K562 (cell line): ENCODE measurements at regions not wholly inside any gene's neighbourhood (a gene's known extent, or its start where the extent isn't known, plus 50 kb on each side); places are given as distances from the start of the nearest gene placed in this dataset.

Experiments used
- ATAC-seq: fragments of 200-7000 bp; cut with Tn5 transposase; 3 replicates; pipeline ENCODE4 v1.9.1; 2020; ENCODE audit warnings: moderate library complexity
- BruUV-seq: library from RNA; stranded (reverse); fragments of 400-500 nt; replicated peaks from 2 replicates; lab custom pipeline; 2021; lab: Mats Ljungman, UMichigan
- CTCF ChIA-PET: fragments of 300-600 bp; formaldehyde crosslinking; extraction: SDS; loops from one replicate; lab custom pipeline; 2021; ENCODE audit warnings: low intra/inter-chr PET ratio; lab: Yijun Ruan, JAX
- POLR2A ChIA-PET: fragments of 300-600, 350-650 bp; sonication (Branson Sonifier 250); formaldehyde crosslinking; extraction: SDS; loops from one replicate; lab custom pipeline; 2021; ENCODE audit warnings: antibody characterized with exemption, inconsistent platforms; lab: Yijun Ruan, JAX
- DNase-seq, 4 experiments: peaks; one replicate each; pipeline versions ENCODE4 v3.0.0 to v3.0.0-alpha.2; 2011 to 2018; ENCODE audit warnings: low spot score in 3 of 4, mixed read lengths in 3 of 4; ENCODE audit errors: extremely low read depth in 1 of 4
- FAIRE-seq: peaks from 2 replicates; lab custom pipeline; 2011; peaks lifted over from hg19 to GRCh38; lab: Jason Lieb, UNC
- H2AFZ ChIP-seq: 2 replicates; pipeline ENCODE4 v1.6.0; 2011; ENCODE audit warnings: low read depth, low read length, control low read depth, inconsistent platforms
- H3K27ac ChIP-seq: fragments of 200-600 bp; 3 replicates; pipeline ENCODE4 v1.8.0; 2011; ENCODE audit warnings: low read depth, mild to moderate bottlenecking, control low read depth, inconsistent platforms, low read length, moderate library complexity, mixed read lengths; ENCODE audit errors: extremely low read depth
- H3K27me3 ChIP-seq, 2 experiments: fragments of 300-600 bp in 1 of 2; 2 replicates in 1 of 2; 3 replicates in 1 of 2; pipeline versions ENCODE4 v1.6.0 to v1.8.0; 2011; ENCODE audit warnings: inconsistent platforms in 2 of 2, low read length in 2 of 2, mild to moderate bottlenecking in 1 of 2, mixed read lengths in 1 of 2, moderate library complexity in 1 of 2; ENCODE audit not compliant: control insufficient read depth in 2 of 2, insufficient read depth in 2 of 2
- H3K36me3 ChIP-seq: fragments of 300-600 bp; 3 replicates; pipeline ENCODE4 v1.8.0; 2011; ENCODE audit warnings: mild to moderate bottlenecking, low read length, inconsistent platforms; ENCODE audit not compliant: control insufficient read depth, insufficient read depth
- H3K4me1 ChIP-seq, 2 experiments: fragments of 200-600 bp in 1 of 2; replicated peaks in 1 of 2; 2 replicates in 1 of 2; 3 replicates in 1 of 2; pipeline versions ENCODE4 v1.5.1 to v1.8.0; 2011; ENCODE audit warnings: inconsistent platforms in 2 of 2, low read length in 2 of 2, mild to moderate bottlenecking in 1 of 2, mixed read lengths in 1 of 2, moderate library complexity in 1 of 2; ENCODE audit not compliant: control insufficient read depth in 2 of 2, insufficient read depth in 2 of 2
- H3K4me2 ChIP-seq: 2 replicates; pipeline ENCODE4 v1.6.1; 2011; ENCODE audit warnings: low read length, control low read depth, inconsistent platforms, mixed read lengths; ENCODE audit not compliant: insufficient read depth
- H3K4me3 ChIP-seq: fragments of 200-600 bp; sonication (generic), shearing (Covaris generic); 2 replicates; pipeline ENCODE4 v1.5.1; 2016; ENCODE audit warnings: control low read depth, inconsistent platforms
- H3K79me2 ChIP-seq: fragments of 200-600 bp; 3 replicates; pipeline ENCODE4 v1.8.0; 2011; ENCODE audit warnings: low read length, inconsistent platforms; ENCODE audit not compliant: control insufficient read depth, insufficient read depth
- H3K9ac ChIP-seq, 2 experiments: 2 replicates each; pipeline versions ENCODE4 v1.6.0 to v1.6.1; 2011; ENCODE audit warnings: low read depth in 2 of 2, low read length in 2 of 2, control low read depth in 1 of 2, inconsistent platforms in 1 of 2, mild to moderate bottlenecking in 1 of 2, mixed read lengths in 1 of 2; ENCODE audit not compliant: insufficient read depth in 1 of 2
- H3K9me1 ChIP-seq: one replicate; pipeline ENCODE4 v1.6.0; 2011; ENCODE audit warnings: inconsistent platforms, mild to moderate bottlenecking, low read length, moderate library complexity; ENCODE audit not compliant: control insufficient read depth, insufficient read depth
- H3K9me3 ChIP-seq: replicated peaks from 2 replicates; pipeline ENCODE4 v1.5.1; 2011; ENCODE audit warnings: low read depth, low read length, inconsistent platforms; ENCODE audit not compliant: control insufficient read depth, insufficient read depth
- H4K20me1 ChIP-seq: replicated peaks from 2 replicates; pipeline ENCODE4 v1.6.1; 2011; ENCODE audit warnings: low read length, inconsistent platforms, mixed read lengths; ENCODE audit not compliant: control insufficient read depth, insufficient read depth
- ESRRB ChIP-seq: fragments of 250-450 bp; sonication (Bioruptor Pico); IDR thresholded peaks from 2 replicates; pipeline ENCODE4 v1.5.0; 2020; ENCODE audit warnings: mild to moderate bottlenecking, moderate library complexity, borderline replicate concordance
- MTA2 ChIP-seq: fragments of 450-650 bp; IDR thresholded peaks from 2 replicates; pipeline ENCODE4 v1.6.1; 2016; ENCODE audit warnings: low read depth
- NR2C1 ChIP-seq, 2 experiments: fragments of 450-650 bp; IDR thresholded peaks; 2 replicates each; pipeline ENCODE4 v1.6.1; 2017; ENCODE audit warnings: mild to moderate bottlenecking in 2 of 2, antibody characterized with exemption in 1 of 2, inconsistent platforms in 1 of 2, missing compliant biosample characterization in 1 of 2, missing genetic modification characterization in 1 of 2
- PCBP2 ChIP-seq: fragments of 200-400 bp; formaldehyde crosslinking; IDR thresholded peaks from 2 replicates; pipeline ENCODE4 v1.6.1; 2018; ENCODE audit warnings: low read length, low read depth, mild to moderate bottlenecking, moderate library complexity; ENCODE audit not compliant: poor library complexity, severe bottlenecking
- SRSF7 ChIP-seq: fragments of 200-400 bp; formaldehyde crosslinking; optimal IDR thresholded peaks from 2 replicates; pipeline ENCODE3; 2017; ENCODE audit warnings: mild to moderate bottlenecking, low read depth, low read length
- ZNF445 ChIP-seq: fragments of 250-450 bp; sonication (Bioruptor Pico); IDR thresholded peaks from 2 replicates; pipeline ENCODE4 v1.4.0; 2020; ENCODE audit warnings: low read depth, mild to moderate bottlenecking, moderate library complexity
- WGBS: fragments of 100-300 bp; shearing (Covaris generic); methylation state at CpG from one replicate; pipeline ENCODE4 v1.1.6; 2016; ENCODE audit warnings: low coverage, mixed read lengths; ENCODE audit not compliant: insufficient coverage; ENCODE audit errors: missing lambda C conversion rate; 5-methylcytosine and 5-hydroxymethylcytosine counted together
- in situ Hi-C: fragments of 300-500 bp; cut with MboI; formaldehyde crosslinking; loops from 4 replicates; pipeline ENCODE4 v1.15.0; 2018; ENCODE audit warnings: inconsistent platforms, mixed read lengths
- intact Hi-C: fragments of 100-400 bp; cut with micrococcal nuclease; formaldehyde crosslinking; loops from 2 replicates; pipeline ENCODE4 v1.14.2; 2022
- TF ChIP-seq, protein P1 (sequence below), 2 experiments: fragments of 450-650 bp in 1 of 2; sonication (generic) in 1 of 2; formaldehyde crosslinking in 1 of 2; IDR thresholded peaks in 1 of 2; conservative IDR thresholded peaks in 1 of 2; 2 replicates each; pipeline versions ENCODE4 v1.6.1 to v1.8.1; 2016 to 2023; ENCODE audit warnings: mild to moderate bottlenecking in 2 of 2, moderate library complexity in 2 of 2, inconsistent platforms in 1 of 2, missing genetic modification reagents in 1 of 2
- TF ChIP-seq, protein P2 (sequence below): fragments of 450-650 bp; IDR thresholded peaks from 2 replicates; pipeline ENCODE4 v1.6.1; 2017; ENCODE audit warnings: antibody characterized with exemption
- TF ChIP-seq, protein P3 (sequence below): fragments of 250-450 bp; sonication (Bioruptor Pico); IDR thresholded peaks from 2 replicates; pipeline ENCODE4 v1.5.0; 2021; ENCODE audit warnings: mild to moderate bottlenecking, borderline replicate concordance
- TF ChIP-seq, protein P4 (sequence below): sonication (generic); IDR thresholded peaks from 2 replicates; pipeline ENCODE4 v1.6.1; 2016

DNA sequence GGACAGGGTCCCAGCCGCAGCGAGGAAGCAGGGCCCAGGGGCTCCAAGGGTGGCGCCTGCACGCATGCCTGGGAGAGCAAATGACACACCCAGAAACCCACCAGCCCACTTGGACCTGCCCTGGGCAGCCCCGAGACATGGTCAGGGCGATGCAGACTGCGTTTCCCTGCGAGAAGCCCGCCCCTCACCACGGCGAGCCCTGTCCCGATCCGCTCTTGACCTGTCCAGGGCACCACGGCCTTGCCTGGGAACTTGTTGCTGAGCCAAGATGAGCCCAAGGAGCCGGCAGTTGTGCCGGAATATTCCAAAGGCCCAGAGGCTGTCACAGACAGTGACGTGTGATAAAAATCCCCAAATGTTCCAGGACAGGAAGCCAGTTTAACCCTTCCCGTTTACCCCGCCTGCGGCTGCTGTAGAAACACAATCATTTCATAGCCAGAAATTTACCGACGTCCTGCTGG, 78.1 kb downstream of the SIK1 start (continued):
- no peak for TF ChIP-seq ZNF445 (CRISPR knock-in tag)

DNA sequence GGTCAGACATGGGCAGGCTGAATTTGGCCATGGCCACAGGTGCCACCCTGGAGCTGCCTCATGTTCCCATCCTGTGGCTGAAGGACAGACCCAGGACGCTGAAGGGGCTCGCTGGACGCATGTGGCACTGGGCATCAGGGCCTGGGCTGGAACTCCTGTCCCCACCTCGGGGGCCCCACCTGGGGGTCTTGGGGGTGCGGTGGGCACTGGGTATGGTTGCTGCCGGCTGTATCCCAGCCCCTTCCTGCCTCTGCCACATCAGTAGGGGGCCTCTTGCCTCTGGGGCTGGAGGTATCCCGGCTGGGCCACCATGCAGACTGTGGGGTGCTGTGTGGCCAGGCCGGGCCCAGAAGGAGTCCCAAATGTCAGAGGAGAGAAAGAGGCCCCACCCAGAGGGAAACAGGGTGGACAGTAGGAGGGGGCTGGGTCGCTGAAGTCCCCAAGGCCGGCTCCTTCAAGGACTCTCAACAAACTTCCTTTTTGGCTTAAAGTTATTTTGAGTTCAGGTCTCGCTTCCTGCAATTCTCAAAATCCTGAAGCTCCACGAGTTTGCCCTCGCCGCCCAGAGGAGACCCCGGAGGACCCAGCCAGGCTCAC, 78.7 kb downstream of the SIK1 start:
- no peaks in the 10 kb centered on the region for H3K79me2 ChIP-seq
- 0 out of 2 replicates have a peak, but pooled peaks cover 8% of the 10 kb centered on the region for H4K20me1 ChIP-seq
- BruUV-seq, result no TSS peak
- H3K4me2 ChIP-seq, result no peak overlapping the region
- H3K36me3 ChIP-seq, result no peaks in the 10 kb centered on the region
- WGBS, result 0% methylated on average over 14 of the region's 15 CpGs
- no peak overlapping the region for H3K9ac ChIP-seq
- in situ Hi-C loops (no loop called here), intact Hi-C loops (no loop called here)
- H3K27ac ChIP-seq, result no peak overlapping the region
- H2AFZ ChIP-seq, result no peak overlapping the region
- peaks cover 40 to 91% of the 10 kb centered on the region in 2 experiments; a peak in 4 of 5 replicates for H3K27me3 ChIP-seq
- no peaks in the 10 kb centered on the region for H3K9me3 ChIP-seq
- CTCF ChIA-PET, result no interaction called here
- peaks cover 0 to 34% of the 10 kb centered on the region in 2 experiments; a peak in 2 of 5 replicates for H3K4me1 ChIP-seq
- no peak for ATAC-seq
- POLR2A ChIA-PET, result no interaction called here
- H3K9me1 ChIP-seq, result no peaks in the 10 kb centered on the region
- H3K4me3 ChIP-seq, result no peak overlapping the region
- FAIRE-seq, result no peak
- DNase-seq, result no peak
- TF ChIP-seq, protein P1, sequence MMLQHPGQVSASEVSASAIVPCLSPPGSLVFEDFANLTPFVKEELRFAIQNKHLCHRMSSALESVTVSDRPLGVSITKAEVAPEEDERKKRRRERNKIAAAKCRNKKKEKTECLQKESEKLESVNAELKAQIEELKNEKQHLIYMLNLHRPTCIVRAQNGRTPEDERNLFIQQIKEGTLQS (IDR thresholded peaks at IDR 0.05), result no peak
- TF ChIP-seq, protein P1 (CRISPR knock-in tag; conservative IDR thresholded peaks at IDR 0.05), result no peak
- TF ChIP-seq ESRRB, result no peak
- no peak for TF ChIP-seq SRSF7
- no peak for TF ChIP-seq NR2C1 (IDR thresholded peaks at IDR 0.05)
- no peak for TF ChIP-seq NR2C1 (tag; IDR thresholded peaks at IDR 0.05)
- TF ChIP-seq, protein P2, sequence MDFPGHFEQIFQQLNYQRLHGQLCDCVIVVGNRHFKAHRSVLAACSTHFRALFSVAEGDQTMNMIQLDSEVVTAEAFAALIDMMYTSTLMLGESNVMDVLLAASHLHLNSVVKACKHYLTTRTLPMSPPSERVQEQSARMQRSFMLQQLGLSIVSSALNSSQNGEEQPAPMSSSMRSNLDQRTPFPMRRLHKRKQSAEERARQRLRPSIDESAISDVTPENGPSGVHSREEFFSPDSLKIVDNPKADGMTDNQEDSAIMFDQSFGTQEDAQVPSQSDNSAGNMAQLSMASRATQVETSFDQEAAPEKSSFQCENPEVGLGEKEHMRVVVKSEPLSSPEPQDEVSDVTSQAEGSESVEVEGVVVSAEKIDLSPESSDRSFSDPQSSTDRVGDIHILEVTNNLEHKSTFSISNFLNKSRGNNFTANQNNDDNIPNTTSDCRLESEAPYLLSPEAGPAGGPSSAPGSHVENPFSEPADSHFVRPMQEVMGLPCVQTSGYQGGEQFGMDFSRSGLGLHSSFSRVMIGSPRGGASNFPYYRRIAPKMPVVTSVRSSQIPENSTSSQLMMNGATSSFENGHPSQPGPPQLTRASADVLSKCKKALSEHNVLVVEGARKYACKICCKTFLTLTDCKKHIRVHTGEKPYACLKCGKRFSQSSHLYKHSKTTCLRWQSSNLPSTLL, result no peak
- TF ChIP-seq, protein P3, sequence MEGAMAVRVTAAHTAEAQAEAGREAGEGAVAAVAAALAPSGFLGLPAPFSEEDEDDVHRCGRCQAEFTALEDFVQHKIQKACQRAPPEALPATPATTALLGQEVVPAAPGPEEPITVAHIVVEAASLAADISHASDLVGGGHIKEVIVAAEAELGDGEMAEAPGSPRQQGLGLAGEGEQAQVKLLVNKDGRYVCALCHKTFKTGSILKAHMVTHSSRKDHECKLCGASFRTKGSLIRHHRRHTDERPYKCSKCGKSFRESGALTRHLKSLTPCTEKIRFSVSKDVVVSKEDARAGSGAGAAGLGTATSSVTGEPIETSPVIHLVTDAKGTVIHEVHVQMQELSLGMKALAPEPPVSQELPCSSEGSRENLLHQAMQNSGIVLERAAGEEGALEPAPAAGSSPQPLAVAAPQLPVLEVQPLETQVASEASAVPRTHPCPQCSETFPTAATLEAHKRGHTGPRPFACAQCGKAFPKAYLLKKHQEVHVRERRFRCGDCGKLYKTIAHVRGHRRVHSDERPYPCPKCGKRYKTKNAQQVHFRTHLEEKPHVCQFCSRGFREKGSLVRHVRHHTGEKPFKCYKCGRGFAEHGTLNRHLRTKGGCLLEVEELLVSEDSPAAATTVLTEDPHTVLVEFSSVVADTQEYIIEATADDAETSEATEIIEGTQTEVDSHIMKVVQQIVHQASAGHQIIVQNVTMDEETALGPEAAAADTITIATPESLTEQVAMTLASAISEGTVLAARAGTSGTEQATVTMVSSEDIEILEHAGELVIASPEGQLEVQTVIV, result no peak
- TF ChIP-seq, protein P4, sequence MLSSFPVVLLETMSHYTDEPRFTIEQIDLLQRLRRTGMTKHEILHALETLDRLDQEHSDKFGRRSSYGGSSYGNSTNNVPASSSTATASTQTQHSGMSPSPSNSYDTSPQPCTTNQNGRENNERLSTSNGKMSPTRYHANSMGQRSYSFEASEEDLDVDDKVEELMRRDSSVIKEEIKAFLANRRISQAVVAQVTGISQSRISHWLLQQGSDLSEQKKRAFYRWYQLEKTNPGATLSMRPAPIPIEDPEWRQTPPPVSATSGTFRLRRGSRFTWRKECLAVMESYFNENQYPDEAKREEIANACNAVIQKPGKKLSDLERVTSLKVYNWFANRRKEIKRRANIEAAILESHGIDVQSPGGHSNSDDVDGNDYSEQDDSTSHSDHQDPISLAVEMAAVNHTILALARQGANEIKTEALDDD, result no peak
- no peak for TF ChIP-seq MTA2
- TF ChIP-seq PCBP2, result no peak
